H1 (cell line): ENCODE measurements at regions not wholly inside any gene's neighbourhood (a gene's known extent, or its start where the extent isn't known, plus 50 kb on each side); places are given as distances from the start of the nearest gene placed in this dataset.

Source experiments
- CTCF ChIA-PET: fragments of 300-600 bp; sonication (Branson Sonifier 250); formaldehyde crosslinking; loops from one replicate; lab custom pipeline; 2021; ENCODE audit not compliant: partially characterized antibody; lab: Charles Lee
- POLR2A ChIA-PET: fragments of 300-600 bp; sonication (Branson Sonifier 250); formaldehyde crosslinking; loops from one replicate; lab custom pipeline; 2021; ENCODE audit warnings: inconsistent platforms; ENCODE audit not compliant: partially characterized antibody; lab: Charles Lee
- DNase-seq, 2 experiments: peaks; one replicate each; pipeline versions ENCODE4 v3.0.0 to v3.0.0-alpha.2; 2010 to 2022; ENCODE audit warnings: low spot score in 2 of 2, low read depth in 1 of 2, mixed read lengths in 1 of 2
- FAIRE-seq: peaks from 2 replicates; lab custom pipeline; 2011; peaks lifted over from hg19 to GRCh38; lab: Jason Lieb, UNC
- H2AFZ ChIP-seq: 2 replicates; pipeline ENCODE4 v1.8.1; 2012; ENCODE audit warnings: low read length, inconsistent platforms
- H2AK5ac ChIP-seq: 2 replicates; pipeline ENCODE4 v1.6.1; 2013; ENCODE audit warnings: low read depth, low read length
- H2BK120ac ChIP-seq: replicated peaks from 2 replicates; pipeline ENCODE3; 2013; ENCODE audit warnings: low read depth, low read length, inconsistent platforms
- H2BK12ac ChIP-seq: 2 replicates; pipeline ENCODE4 v1.6.1; 2013; ENCODE audit warnings: low read depth, low read length
- H2BK15ac ChIP-seq: 2 replicates; pipeline ENCODE4 v1.6.1; 2013; ENCODE audit warnings: low read length
- H2BK20ac ChIP-seq: 2 replicates; pipeline ENCODE4 v1.6.1; 2013; ENCODE audit warnings: low read length
- H2BK5ac ChIP-seq: 2 replicates; pipeline ENCODE4 v1.6.1; 2013; ENCODE audit warnings: low read depth, low read length
- H3K14ac ChIP-seq: 2 replicates; pipeline ENCODE4 v1.6.1; 2013; ENCODE audit warnings: inconsistent platforms; ENCODE audit not compliant: insufficient read length
- H3K18ac ChIP-seq: 2 replicates; pipeline ENCODE4 v1.6.1; 2013; ENCODE audit warnings: low read length; ENCODE audit errors: extremely low read depth
- H3K23ac ChIP-seq: 2 replicates; pipeline ENCODE4 v1.6.1; 2013; ENCODE audit warnings: inconsistent platforms; ENCODE audit not compliant: insufficient read length
- H3K23me2 ChIP-seq: 2 replicates; pipeline ENCODE4 v1.6.1; 2013; ENCODE audit warnings: low read depth, low read length
- H3K27ac ChIP-seq: 2 replicates; pipeline ENCODE4 v1.6.1; 2011; ENCODE audit warnings: low read depth, low read length, inconsistent platforms
- H3K27me3 ChIP-seq, 4 experiments: replicated peaks in 1 of 4; 1 replicate in 1 of 4; 2 replicates in 3 of 4; pipeline versions ENCODE4 v1.6.1 to v1.8.1; 2011 to 2013; ENCODE audit warnings: low read length in 3 of 4, mild to moderate bottlenecking in 3 of 4, inconsistent platforms in 2 of 4, mixed read lengths in 2 of 4, moderate library complexity in 1 of 4; ENCODE audit not compliant: control insufficient read depth in 3 of 4, insufficient read depth in 3 of 4; ENCODE audit errors: extremely low read depth in 1 of 4
- H3K36me3 ChIP-seq, 4 experiments: 2 replicates each; pipeline versions ENCODE4 v1.6.1 to v1.8.1; 2011 to 2013; ENCODE audit warnings: mild to moderate bottlenecking in 4 of 4, low read length in 3 of 4, moderate library complexity in 2 of 4, control low read depth in 1 of 4, inconsistent platforms in 1 of 4; ENCODE audit not compliant: insufficient read depth in 4 of 4, control insufficient read depth in 2 of 4
- H3K4ac ChIP-seq: replicated peaks from 2 replicates; pipeline ENCODE3; 2013; ENCODE audit warnings: low read length, low read depth, mixed read lengths, inconsistent platforms; ENCODE audit not compliant: insufficient read length
- H3K4me1 ChIP-seq, 4 experiments: replicated peaks in 1 of 4; 1 replicate in 1 of 4; 2 replicates in 3 of 4; pipeline versions ENCODE4 v1.6.1 to v1.8.1; 2011 to 2013; ENCODE audit warnings: low read length in 3 of 4, inconsistent platforms in 2 of 4, mixed read lengths in 1 of 4; ENCODE audit not compliant: insufficient read depth in 4 of 4, control insufficient read depth in 3 of 4
- H3K4me2 ChIP-seq, 2 experiments: 2 replicates each; pipeline versions ENCODE4 v1.6.1 to v1.8.1; 2011 to 2013; ENCODE audit warnings: low read depth in 2 of 2, low read length in 2 of 2, control low read depth in 1 of 2, inconsistent platforms in 1 of 2, mild to moderate bottlenecking in 1 of 2; ENCODE audit not compliant: insufficient read depth in 1 of 2
- H3K4me3 ChIP-seq, 4 experiments: fragments of 200-600, 300-600 bp in 1 of 4; sonication (generic), shearing (Covaris generic), sonication (Bioruptor Twin) in 1 of 4; 2 replicates each; pipeline versions ENCODE4 v1.5.1 to v1.8.1; 2011 to 2016; ENCODE audit warnings: low read length in 4 of 4, low read depth in 3 of 4, control low read depth in 2 of 4, inconsistent platforms in 2 of 4, mild to moderate bottlenecking in 2 of 4, mixed read lengths in 1 of 4, moderate library complexity in 1 of 4; ENCODE audit not compliant: insufficient read depth in 2 of 4; ENCODE audit errors: extremely low read depth in 1 of 4
- H3K56ac ChIP-seq: replicated peaks from 2 replicates; pipeline ENCODE3; 2013; ENCODE audit warnings: low read depth, mild to moderate bottlenecking, mixed read lengths, low read length, inconsistent platforms; ENCODE audit not compliant: insufficient read length
- H3K79me1 ChIP-seq: 2 replicates; pipeline ENCODE4 v1.6.1; 2013; ENCODE audit warnings: low read depth, low read length, control low read depth
- H3K79me2 ChIP-seq, 2 experiments: 2 replicates each; pipeline versions ENCODE4 v1.6.1 to v1.8.1; 2012 to 2013; ENCODE audit warnings: low read length in 2 of 2, mild to moderate bottlenecking in 2 of 2, inconsistent platforms in 1 of 2; ENCODE audit not compliant: insufficient read depth in 2 of 2, control insufficient read depth in 1 of 2
- H3K9ac ChIP-seq, 4 experiments: replicated peaks in 1 of 4; 1 replicate in 1 of 4; 2 replicates in 3 of 4; pipeline versions ENCODE4 v1.6.1 to v1.8.1; 2011 to 2013; ENCODE audit warnings: low read depth in 3 of 4, low read length in 3 of 4, control low read depth in 2 of 4, mild to moderate bottlenecking in 2 of 4, moderate library complexity in 2 of 4, inconsistent platforms in 1 of 4; ENCODE audit errors: extremely low read depth in 1 of 4
- H3K9me3 ChIP-seq, 2 experiments: 2 replicates each; pipeline versions ENCODE4 v1.6.1 to v1.8.1; 2012 to 2013; ENCODE audit warnings: mild to moderate bottlenecking in 2 of 2, moderate library complexity in 2 of 2, control low read depth in 1 of 2, inconsistent platforms in 1 of 2, low read depth in 1 of 2, low read length in 1 of 2, mixed read lengths in 1 of 2; ENCODE audit not compliant: insufficient read depth in 2 of 2
- H4K20me1 ChIP-seq, 2 experiments: replicated peaks in 1 of 2; 2 replicates each; pipeline versions ENCODE3 to v1.8.1; 2011 to 2013; ENCODE audit warnings: inconsistent platforms in 2 of 2, low read length in 2 of 2, mild to moderate bottlenecking in 1 of 2; ENCODE audit not compliant: insufficient read depth in 2 of 2, control insufficient read depth in 1 of 2
- H4K5ac ChIP-seq: 2 replicates; pipeline ENCODE4 v1.6.1; 2013; ENCODE audit warnings: low read length, low read depth, mixed read lengths, inconsistent platforms; ENCODE audit not compliant: insufficient read length
- H4K8ac ChIP-seq: 2 replicates; pipeline ENCODE4 v1.8.0; 2013; ENCODE audit warnings: mild to moderate bottlenecking, moderate library complexity, low read length, inconsistent platforms; ENCODE audit not compliant: insufficient read depth; ENCODE audit errors: extremely low read depth
- H4K91ac ChIP-seq: replicated peaks from 2 replicates; pipeline ENCODE3; 2013; ENCODE audit warnings: low read length, mixed read lengths, inconsistent platforms; ENCODE audit not compliant: insufficient read length
- RFX5 ChIP-seq: IDR thresholded peaks from 2 replicates; pipeline ENCODE4 v1.6.1; 2011; ENCODE audit warnings: low read depth, low read length, improper control_type of control experiment, borderline replicate concordance
- ZNF274 ChIP-seq: IDR thresholded peaks from 2 replicates; pipeline ENCODE4 v1.7.0; 2012; ENCODE audit warnings: low read length, borderline replicate concordance; ENCODE audit errors: extremely low read depth
- WGBS, 2 experiments: shearing (Covaris generic) in 1 of 2; methylation state at CpG; one replicate each; pipeline versions ENCODE4 v1.1.6 to v1.1.7; 2013 to 2015; ENCODE audit warnings: low lambda C conversion rate in 2 of 2, mixed read lengths in 2 of 2, inconsistent platforms in 1 of 2, low coverage in 1 of 2, missing lambda C conversion rate in 1 of 2; ENCODE audit not compliant: insufficient replicate concordance in 2 of 2, insufficient coverage in 1 of 2, insufficient read length in 1 of 2; ENCODE audit errors: extremely low coverage in 1 of 2, missing lambda C conversion rate in 1 of 2; 5-methylcytosine and 5-hydroxymethylcytosine counted together

DNA sequence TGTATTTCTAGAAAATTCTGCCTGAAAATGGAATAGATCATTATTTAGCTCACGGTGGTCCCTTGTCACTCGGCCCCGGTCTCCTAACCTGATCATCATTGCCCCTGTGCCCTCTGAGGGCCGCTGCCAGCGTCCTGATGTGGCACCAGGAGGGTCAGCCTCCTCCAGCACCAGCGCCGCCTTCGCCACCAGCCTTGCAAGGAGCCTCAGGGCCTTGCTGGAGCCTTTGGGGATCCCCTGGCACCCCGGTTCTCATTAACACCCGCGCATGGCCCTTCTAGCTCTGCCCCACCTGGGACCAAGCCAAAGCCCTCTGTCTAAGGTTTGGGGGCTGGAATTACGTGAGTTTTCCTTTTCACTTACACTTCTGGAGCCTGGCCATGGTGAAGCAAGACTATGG lies 282.5 kb upstream of the ADARB2 start:
- TF ChIP-seq RFX5 (no peak), ZNF274 (no peak)
- H3K9me3 ChIP-seq: no peaks in the 10 kb centered on the region

More for the DNA sequence above, 282.5 kb upstream of the ADARB2 start:
- H3K18ac ChIP-seq: no peak overlapping the region
- H3K79me1 ChIP-seq: no peaks in the 10 kb centered on the region
- no peak overlapping the region for H2BK12ac ChIP-seq
- H3K23ac ChIP-seq: no peak overlapping the region
- DNase-seq: no peak
- H3K27me3 ChIP-seq: no peaks in the 10 kb centered on the region
- no peak overlapping the region for H3K56ac ChIP-seq
- H3K14ac ChIP-seq: no peak overlapping the region
- ChIA-PET POLR2A (no interaction called here), CTCF (interaction anchor here (1.0 kb wide), 1 partner anchor 305 kb away, joined by 3 read pairs; no protein-coding TSS in a partner anchor)
- no peaks in the 10 kb centered on the region; a peak in 1 of 7 replicates for H3K4me1 ChIP-seq
- H3K4ac ChIP-seq: no peak overlapping the region
- no peak overlapping the region for H2BK5ac ChIP-seq
- no peak overlapping the region for H3K9ac ChIP-seq
- H2AK5ac ChIP-seq: no peak overlapping the region
- H2AFZ ChIP-seq: no peak overlapping the region
- H3K27ac ChIP-seq: no peak overlapping the region
- H3K23me2 ChIP-seq: no peaks in the 10 kb centered on the region
- H4K91ac ChIP-seq: no peak overlapping the region
- peaks cover 0 to 6% of the 10 kb centered on the region in 2 experiments for H4K20me1 ChIP-seq
- H2BK20ac ChIP-seq: no peak overlapping the region
- no peaks in the 10 kb centered on the region for H3K79me2 ChIP-seq
- no peak overlapping the region for H3K4me3 ChIP-seq
- H3K4me2 ChIP-seq: no peak overlapping the region
- no peak overlapping the region for H2BK15ac ChIP-seq
- no peaks in the 10 kb centered on the region for H3K36me3 ChIP-seq
- H4K8ac ChIP-seq: no peak overlapping the region
- FAIRE-seq: no peak
- WGBS, 2 experiments: 88% methylated on average over 12 of the region's 12 CpGs; no CpG with 5 or more reads in 1 of the 2 experiments
- H2BK120ac ChIP-seq: no peak overlapping the region
- no peak overlapping the region for H4K5ac ChIP-seq
